ENCODE measurements at regions not wholly inside any gene's neighbourhood (a gene's known extent, or its start where the extent isn't known, plus 50 kb on each side); places are given as distances from the start of the nearest gene placed in this dataset.

GRCh38 chr6:139433631-139434419, 59.4 kb upstream of the CITED2 start:
- WGBS (ENCODE audit: insufficient coverage): no CpG with 5 or more reads among the region's 2 CpGs
- Histone ChIP-seq H3K9me3 (replicated peaks; ENCODE audit: control insufficient read depth, low read depth, low read length) (peaks cover 2% of the 10 kb centered on the region), H3K27me3 (ENCODE audit: control insufficient read depth, insufficient read depth, low read length) (no peaks in the 10 kb centered on the region), H3K36me3 (ENCODE audit: control insufficient read depth, insufficient read depth, low read length) (no peaks in the 10 kb centered on the region), H3K4me1 (ENCODE audit: control insufficient read depth, insufficient read depth, low read length) (peaks cover 2% of the 10 kb centered on the region), H3K4me3 (ENCODE audit: low read length) (no peak overlapping the region), H3K27ac (ENCODE audit: low read length) (no peak overlapping the region)
- DNase-seq: no peak

DNA sequence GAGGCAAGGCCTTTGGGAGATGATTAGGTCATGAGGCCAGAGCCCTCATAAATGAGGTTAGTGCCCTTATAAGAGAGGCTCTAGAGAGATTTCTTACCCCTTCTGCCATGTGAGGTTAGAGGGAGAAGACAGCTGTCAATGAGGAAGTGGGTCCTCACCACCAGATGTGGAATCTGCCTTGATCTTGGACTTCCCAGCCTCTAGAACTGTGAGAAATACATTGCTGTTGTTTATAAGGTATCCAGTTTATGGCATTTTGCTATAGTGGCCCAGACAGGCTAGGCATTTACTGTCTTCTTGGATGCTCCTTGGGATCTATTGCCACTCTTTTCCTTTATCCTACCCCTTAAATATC, 57.1 kb upstream of the CITED2 start:
- no peak overlapping the region for H3K4me3 ChIP-seq (ENCODE audit: low read length)
- H3K4me1 ChIP-seq (ENCODE audit: control insufficient read depth, insufficient read depth, low read length): no peaks in the 10 kb centered on the region

DNA sequence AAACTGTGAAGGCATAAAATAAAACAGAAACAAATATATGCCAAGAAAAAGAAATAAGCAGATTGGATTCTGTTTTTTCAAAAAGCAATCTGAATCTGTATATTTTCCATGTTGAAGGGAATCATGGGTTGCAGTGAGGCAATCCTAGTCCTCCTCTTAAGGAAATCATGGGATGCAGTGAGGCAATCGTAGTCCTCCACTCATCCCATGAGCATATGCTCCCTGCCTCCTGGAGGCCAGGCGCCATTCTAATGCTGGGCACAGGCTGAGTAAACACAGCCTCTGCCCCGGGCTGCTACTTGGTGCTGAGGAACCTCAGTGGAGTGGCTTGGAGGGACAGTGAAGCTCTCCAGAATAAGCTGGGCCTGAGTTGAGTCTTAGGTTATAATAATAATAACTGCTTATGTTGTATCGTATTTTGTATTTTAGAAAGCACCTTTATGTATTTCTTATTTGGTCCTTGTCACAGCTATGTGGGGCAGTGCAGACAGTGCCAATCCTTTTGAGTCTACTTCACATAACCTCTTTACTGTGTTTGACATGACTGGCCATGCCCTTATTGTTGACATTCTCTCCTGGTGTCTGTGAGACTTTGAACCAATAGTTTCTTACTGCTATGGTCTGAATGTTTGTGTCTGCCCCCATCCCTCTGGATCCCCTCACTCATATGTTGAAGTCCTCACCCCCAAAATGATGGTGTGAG, 56.6 kb upstream of the CITED2 start:
- no peak for DNase-seq
- no peak overlapping the region for H3K27ac ChIP-seq (ENCODE audit: low read length)
- H3K4me3 ChIP-seq (ENCODE audit: low read length): no peak overlapping the region
- no peaks in the 10 kb centered on the region for H3K4me1 ChIP-seq (ENCODE audit: control insufficient read depth, insufficient read depth, low read length)
- H3K9me3 ChIP-seq (replicated peaks; ENCODE audit: control insufficient read depth, low read depth, low read length): peaks cover 2% of the 10 kb centered on the region
- H3K27me3 ChIP-seq (ENCODE audit: control insufficient read depth, insufficient read depth, low read length): no peaks in the 10 kb centered on the region
- WGBS (ENCODE audit: insufficient coverage): 100% methylated on average over 2 of the region's 4 CpGs
- no peaks in the 10 kb centered on the region for H3K36me3 ChIP-seq (ENCODE audit: control insufficient read depth, insufficient read depth, low read length)

More for the DNA sequence above, 57.1 kb upstream of the CITED2 start:
- no peak for DNase-seq
- no peaks in the 10 kb centered on the region for H3K36me3 ChIP-seq (ENCODE audit: control insufficient read depth, insufficient read depth, low read length)
- peaks cover 2% of the 10 kb centered on the region for H3K9me3 ChIP-seq (replicated peaks; ENCODE audit: control insufficient read depth, low read depth, low read length)
- H3K27me3 ChIP-seq (ENCODE audit: control insufficient read depth, insufficient read depth, low read length): no peaks in the 10 kb centered on the region
- H3K27ac ChIP-seq (ENCODE audit: low read length): no peak overlapping the region

DNA sequence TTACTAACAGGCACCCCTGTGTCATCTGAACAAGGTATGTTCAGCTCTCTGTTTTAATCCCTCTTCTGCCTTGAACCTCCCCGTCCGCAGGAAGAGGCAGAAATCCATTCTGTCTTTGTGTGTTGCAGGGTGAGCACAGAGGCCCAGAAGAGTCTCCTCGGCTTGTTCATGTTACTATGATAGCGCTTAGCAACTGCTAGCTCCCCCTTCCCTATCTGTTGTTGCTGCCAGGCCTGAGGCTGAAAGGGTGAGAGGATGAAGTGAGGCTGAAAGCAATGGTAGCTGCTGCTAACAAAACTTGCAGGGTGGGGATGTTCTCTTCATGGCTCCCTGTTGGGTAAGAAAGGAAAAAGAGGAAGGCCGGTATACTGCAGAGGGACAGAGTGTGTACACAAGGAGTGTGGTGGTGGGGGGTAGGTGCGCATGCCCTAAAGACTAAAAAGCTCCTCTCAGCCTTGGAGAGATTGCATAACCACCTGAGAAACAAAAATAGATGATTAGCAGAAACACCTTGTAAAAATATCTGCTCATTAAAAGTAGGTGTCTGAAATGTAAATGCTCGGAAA, 55.2 kb upstream of the CITED2 start:
- Histone ChIP-seq H3K9me3 (replicated peaks; ENCODE audit: control insufficient read depth, low read depth, low read length) (peaks cover 2% of the 10 kb centered on the region), H3K27ac (ENCODE audit: low read length) (no peak overlapping the region), H3K4me1 (ENCODE audit: control insufficient read depth, insufficient read depth, low read length) (no peaks in the 10 kb centered on the region), H3K27me3 (ENCODE audit: control insufficient read depth, insufficient read depth, low read length) (no peaks in the 10 kb centered on the region), H3K36me3 (ENCODE audit: control insufficient read depth, insufficient read depth, low read length) (no peaks in the 10 kb centered on the region), H3K4me3 (ENCODE audit: low read length) (no peak overlapping the region)
- WGBS (ENCODE audit: insufficient coverage): no CpG with 5 or more reads among the region's 7 CpGs
- no peak for DNase-seq

DNA sequence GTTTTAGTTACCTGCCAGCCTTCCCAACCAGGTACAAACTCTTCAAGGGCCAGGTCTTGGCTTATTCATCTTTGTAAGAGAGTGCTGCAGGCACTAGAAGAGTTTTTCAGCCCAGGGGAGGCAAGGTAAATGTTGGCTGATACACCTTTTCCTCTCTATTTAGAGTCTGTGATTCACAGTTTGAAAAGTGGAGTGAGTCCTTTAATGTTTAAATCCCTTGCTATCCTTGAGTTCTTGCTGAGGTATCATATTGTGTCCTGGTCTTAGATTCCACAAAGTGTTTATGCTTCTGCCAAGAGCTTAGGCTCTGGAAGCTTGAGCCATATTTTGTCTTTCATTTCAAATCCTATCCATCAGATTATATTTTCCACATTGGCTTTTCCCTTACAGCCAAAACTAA, 52.8 kb upstream of the CITED2 start:
- DNase-seq: no peak
- Histone ChIP-seq H3K9me3 (replicated peaks; ENCODE audit: control insufficient read depth, low read depth, low read length) (peaks cover 2% of the 10 kb centered on the region), H3K4me3 (ENCODE audit: low read length) (no peak overlapping the region), H3K4me1 (ENCODE audit: control insufficient read depth, insufficient read depth, low read length) (no peaks in the 10 kb centered on the region), H3K27me3 (ENCODE audit: control insufficient read depth, insufficient read depth, low read length) (no peaks in the 10 kb centered on the region), H3K27ac (ENCODE audit: low read length) (no peak overlapping the region), H3K36me3 (ENCODE audit: control insufficient read depth, insufficient read depth, low read length) (no peaks in the 10 kb centered on the region)

- Histone ChIP-seq H3K9me3 (replicated peaks; ENCODE audit: control insufficient read depth, low read depth, low read length) (peaks cover 2% of the 10 kb centered on the region), H3K4me3 (ENCODE audit: low read length) (no peak overlapping the region), H3K27ac (ENCODE audit: low read length) (no peak overlapping the region), H3K4me1 (ENCODE audit: control insufficient read depth, insufficient read depth, low read length) (no peaks in the 10 kb centered on the region), H3K36me3 (ENCODE audit: control insufficient read depth, insufficient read depth, low read length) (no peaks in the 10 kb centered on the region), H3K27me3 (ENCODE audit: control insufficient read depth, insufficient read depth, low read length) (no peaks in the 10 kb centered on the region)
- no peak for DNase-seq
- WGBS (ENCODE audit: insufficient coverage): 85% methylated on average over 8 of the region's 9 CpGs
Measured at GRCh38 chr6:139426795-139427194, 52.3 kb upstream of the CITED2 start.

DNA sequence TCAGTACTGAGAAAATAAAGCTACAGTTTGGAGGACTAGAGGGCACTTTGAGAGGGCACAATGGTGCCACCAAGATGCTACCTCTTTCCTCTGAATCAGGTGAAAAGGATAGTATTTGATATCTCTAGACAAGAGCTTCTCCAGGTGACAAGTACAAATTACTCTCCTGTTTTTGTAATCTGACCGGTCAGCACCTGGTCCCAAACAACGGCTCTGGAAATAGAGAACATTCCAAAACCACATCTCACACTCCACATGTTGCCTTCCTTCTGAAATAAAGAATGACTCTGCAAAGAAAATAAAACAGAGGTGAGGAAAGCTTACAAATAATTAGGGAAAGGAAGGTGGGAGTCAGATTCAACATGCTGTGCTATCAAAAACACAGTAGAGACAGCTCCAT, 51.3 kb upstream of the CITED2 start:
- Histone ChIP-seq H3K4me3 (ENCODE audit: low read length) (no peak overlapping the region), H3K27me3 (ENCODE audit: control insufficient read depth, insufficient read depth, low read length) (no peaks in the 10 kb centered on the region), H3K9me3 (replicated peaks; ENCODE audit: control insufficient read depth, low read depth, low read length) (no peaks in the 10 kb centered on the region), H3K4me1 (ENCODE audit: control insufficient read depth, insufficient read depth, low read length) (no peaks in the 10 kb centered on the region), H3K36me3 (ENCODE audit: control insufficient read depth, insufficient read depth, low read length) (no peaks in the 10 kb centered on the region), H3K27ac (ENCODE audit: low read length) (no peak overlapping the region)
- WGBS (ENCODE audit: insufficient coverage): no CpG with 5 or more reads among the region's 2 CpGs
- DNase-seq: no peak

- no peaks in the 10 kb centered on the region for H3K9me3 ChIP-seq (replicated peaks; ENCODE audit: control insufficient read depth, low read depth, low read length)
- WGBS (ENCODE audit: insufficient coverage): 83% methylated on average over 9 of the region's 12 CpGs
- no peaks in the 10 kb centered on the region for H3K36me3 ChIP-seq (ENCODE audit: control insufficient read depth, insufficient read depth, low read length)
- H3K27ac ChIP-seq (ENCODE audit: low read length): no peak overlapping the region
- H3K4me3 ChIP-seq (ENCODE audit: low read length): no peak overlapping the region
- no peaks in the 10 kb centered on the region for H3K4me1 ChIP-seq (ENCODE audit: control insufficient read depth, insufficient read depth, low read length)
- no peak for DNase-seq
- H3K27me3 ChIP-seq (ENCODE audit: control insufficient read depth, insufficient read depth, low read length): no peaks in the 10 kb centered on the region
Measured at GRCh38 chr6:139423971-139424667, 49.7 kb upstream of the CITED2 start.

Data from muscle of leg (tissue), 3 donors.